ENCODE measurements at regions not wholly inside any gene's neighbourhood (a gene's known extent, or its start where the extent isn't known, plus 50 kb on each side); places are given as distances from the start of the nearest gene placed in this dataset.
"Not testable (repeated sequence)": the region's sequence is repeated elsewhere in the genome, so short reads cannot be mapped to it uniquely, and the experiment has no call there.

DNA sequence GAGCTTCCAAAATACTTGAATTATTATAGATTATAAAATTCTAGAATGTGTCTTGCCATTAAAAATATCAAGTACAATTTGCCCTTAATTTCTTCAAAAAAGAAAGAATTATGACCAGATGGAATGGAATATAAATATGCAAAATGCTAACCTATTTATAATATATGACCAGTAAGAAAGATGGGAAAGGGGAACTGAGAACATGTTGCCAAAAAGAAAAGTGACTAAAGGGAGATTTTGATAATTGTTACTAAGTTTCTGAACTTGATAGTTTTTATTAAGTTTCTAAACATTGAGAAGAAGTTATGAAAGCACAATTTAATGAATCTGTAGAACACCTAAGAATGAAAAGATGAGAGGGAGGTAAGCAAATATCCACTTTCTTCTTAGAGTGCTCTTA lies 188.4 kb upstream of the NR4A3 start:
- no peak for DNase-seq (ENCODE audit: low spot score)

DNA sequence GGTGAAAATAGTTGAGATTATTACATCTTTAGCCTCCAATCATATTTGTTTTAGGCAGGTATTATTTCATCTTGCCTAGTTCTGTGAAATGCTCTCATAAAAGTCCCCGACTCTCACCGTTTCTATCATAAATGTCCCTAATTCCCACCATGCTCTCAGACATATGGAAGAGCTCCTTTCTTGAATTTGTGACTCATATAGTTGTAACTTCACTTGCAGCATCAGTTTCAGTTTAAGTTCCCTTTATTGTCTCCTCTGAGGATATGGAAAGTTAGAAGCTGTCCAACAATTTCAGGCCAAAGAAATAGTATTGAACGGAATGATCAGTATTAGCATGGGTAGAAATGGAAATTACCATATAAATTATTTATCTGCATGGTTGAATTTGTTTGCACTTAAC lies 187.5 kb upstream of the NR4A3 start:
- DNase-seq (ENCODE audit: low spot score), result no peak

DNA sequence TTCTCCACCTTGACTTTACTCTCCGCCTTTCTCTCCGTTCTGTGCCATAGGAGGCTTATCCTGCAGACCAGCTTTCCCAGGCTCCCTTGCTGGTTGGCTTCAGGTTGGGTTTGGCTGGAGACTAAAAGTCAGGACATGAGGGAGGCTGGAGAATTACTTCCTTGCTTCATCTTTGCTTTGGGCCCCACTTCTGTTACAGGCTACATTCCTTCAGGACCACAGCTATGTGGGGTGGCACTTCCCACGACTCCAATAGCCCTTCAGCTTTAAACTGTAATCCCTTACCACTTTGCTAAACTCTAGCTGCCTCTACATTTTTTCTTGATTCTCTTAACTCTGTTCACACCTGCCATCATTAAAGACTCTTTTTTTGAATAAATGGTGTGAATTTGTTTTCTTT lies 186.7 kb upstream of the NR4A3 start:
- DNase-seq (ENCODE audit: low spot score), result no peak

DNA sequence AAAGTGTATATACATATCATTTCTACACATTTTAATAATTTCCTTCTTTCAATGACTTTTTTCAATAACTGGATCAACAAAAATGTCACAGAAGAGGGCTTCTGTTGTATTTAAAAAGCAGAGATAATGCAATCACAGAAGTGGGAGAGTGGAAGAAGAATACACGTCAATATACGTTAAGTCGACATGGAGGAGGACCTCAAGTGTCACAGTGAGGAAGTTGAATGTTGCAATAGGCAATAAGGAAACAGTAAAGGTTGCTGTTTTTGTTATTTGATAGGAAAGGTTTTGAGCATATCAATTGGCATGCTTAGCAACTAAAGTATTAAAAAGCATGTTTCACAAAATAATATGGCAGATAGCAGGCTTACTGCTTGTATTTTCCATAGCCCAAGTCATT lies 184.0 kb upstream of the NR4A3 start:
- no peak for DNase-seq (ENCODE audit: low spot score)

DNA sequence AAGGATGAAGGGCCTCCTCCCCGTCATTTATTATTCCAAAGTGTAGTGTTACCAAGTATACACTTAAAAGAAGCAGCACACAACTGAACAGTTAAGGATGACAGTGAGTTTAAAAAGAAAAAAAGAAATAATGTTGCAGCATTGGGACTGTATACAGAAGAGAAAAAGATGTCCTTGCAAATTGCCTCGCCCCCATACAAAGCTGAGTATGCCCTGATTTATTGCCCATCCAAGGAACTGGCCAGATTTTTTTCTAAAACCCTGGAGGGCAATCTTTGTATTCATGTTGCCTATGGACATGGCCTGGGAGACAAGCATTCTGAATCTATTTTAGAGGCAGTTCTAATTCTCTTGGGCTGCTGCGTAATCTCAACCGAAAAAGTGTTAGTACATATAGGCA lies 182.7 kb upstream of the NR4A3 start:
- no peak for DNase-seq (ENCODE audit: low spot score)

DNA sequence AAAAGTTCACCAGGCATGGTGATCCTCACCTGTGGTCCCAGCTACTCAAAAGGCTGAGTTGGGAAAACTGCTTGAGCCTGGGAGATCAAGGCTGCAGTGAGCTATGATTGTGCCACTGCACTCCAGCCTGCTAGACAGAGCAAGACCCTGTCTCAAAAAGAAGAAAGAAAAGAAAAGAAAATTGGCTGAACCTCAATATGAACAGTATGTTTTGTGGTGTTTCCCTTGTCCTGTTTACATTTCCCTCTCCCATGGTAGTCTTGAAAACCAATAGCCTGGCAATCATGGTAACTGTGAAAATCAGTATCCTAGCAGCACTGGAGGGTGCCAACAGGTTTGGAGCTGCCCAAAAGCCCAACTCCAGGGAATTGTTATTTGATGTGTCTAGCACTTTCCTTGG lies 174.1 kb upstream of the NR4A3 start:
- DNase-seq (ENCODE audit: low spot score), result no peak

DNA sequence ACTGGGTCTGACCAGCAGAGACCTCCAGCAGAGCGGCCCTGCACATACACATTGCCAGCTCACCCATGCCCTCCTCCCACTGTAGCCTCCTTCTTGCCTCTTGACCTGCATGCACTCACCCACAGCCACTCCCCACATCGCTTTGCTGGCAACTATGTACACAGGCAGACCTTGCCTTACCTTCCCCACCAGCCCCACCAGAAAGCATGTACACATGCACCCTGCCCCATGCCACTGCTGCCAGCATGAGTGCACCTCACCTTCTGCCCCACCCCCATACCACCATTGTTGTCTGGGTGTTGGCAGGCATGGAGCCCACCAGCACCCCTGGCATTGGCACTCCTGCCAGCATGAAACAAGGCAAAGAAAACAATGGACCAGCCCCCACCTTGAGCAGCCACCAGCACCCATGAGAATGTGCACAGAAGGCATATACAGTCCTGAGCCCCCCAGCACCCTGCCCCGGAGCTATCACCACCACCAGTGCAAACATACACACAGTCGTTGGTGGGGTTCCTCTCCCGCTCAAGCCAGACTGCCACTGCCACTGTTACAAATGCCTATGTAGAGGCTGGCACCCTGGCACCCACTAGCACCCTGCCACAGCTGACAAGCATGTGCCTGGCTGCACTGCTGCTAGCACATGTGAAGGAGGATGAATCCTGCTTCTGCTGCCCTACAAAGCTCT lies 171.4 kb upstream of the NR4A3 start:
- DNase-seq (ENCODE audit: low spot score), result no peak

DNA sequence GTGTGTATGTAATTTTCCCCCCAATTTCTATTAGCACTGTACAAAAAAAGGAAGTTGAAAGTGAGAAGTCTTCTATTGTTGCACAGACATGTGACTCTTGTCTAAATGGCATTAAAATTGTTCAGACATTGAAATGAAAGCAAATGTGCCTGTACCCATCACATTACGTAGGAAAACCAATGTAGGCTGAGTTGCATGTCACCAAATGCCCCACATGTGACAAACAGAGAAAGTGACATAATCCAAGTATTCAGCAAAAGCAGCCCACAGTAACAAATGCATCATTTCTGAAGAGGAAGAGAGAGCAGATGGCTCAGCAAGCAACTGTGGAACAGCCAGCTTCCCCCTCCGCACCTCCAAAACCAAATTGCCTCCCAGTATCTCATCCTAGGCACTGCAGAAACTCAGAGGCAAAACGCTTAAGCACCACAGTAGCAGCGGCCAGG lies 161.5 kb upstream of the NR4A3 start:
- peak; percentile 5 for DNase-seq (ENCODE audit: low spot score)

DNA sequence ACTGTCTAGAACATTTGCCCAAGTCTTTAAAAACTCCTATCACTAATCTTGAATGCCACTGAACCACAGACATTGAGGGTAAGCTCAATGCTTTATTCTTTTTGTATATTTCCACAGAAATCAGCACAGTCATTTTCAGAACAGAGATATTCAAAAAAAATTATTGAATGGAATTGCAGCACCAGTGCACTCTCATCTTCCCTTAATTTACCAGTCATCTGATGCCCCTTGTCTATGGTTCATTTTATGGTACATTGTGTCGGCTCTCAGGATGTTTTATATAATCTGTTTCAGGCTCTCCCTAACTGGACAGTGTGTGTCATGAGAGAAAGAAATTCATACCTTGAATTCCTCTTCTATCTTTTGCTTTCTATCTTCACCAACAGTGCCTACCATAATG lies 158.4 kb upstream of the NR4A3 start:
- DNase-seq (ENCODE audit: low spot score), result no peak

DNA sequence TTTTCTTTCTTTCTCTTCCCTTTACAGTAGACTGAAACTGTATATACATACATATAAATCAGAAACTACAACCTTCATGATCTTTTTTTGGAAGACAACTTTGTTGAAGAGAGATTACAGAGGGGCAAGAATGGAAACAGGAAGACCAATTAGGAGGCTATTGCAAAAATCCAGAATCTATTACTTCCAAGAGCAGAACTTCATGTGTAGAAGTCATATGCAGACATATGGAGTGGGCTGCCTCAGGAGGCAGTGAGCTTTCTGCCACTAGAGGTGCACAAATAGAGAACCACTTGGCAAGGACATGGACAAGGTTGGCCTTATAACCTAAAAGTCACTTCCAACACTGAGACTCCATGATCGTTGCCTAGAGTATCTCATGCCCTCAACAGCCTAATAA lies 157.8 kb upstream of the NR4A3 start:
- no peak for DNase-seq (ENCODE audit: low spot score)

DNA sequence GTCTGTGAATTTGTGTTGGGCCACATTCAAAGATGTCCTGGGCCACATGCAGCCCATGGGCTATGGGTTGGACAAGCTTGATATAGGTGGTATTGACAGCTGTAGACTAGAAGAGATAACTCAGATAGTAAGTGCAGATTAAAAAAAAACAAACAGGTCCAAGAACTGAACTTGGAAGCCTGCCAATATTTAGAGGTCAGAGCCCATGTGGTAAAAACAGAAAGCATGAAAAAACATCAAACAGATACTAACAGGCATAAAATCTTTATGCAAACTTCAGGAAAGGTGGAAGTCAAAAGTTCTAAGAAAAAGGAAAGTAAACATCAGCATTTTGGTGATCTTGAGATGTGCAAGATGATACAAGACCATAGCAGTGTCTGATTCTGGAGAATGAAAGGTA lies 155.1 kb upstream of the NR4A3 start:
- DNase-seq (ENCODE audit: low spot score), result no peak

DNA sequence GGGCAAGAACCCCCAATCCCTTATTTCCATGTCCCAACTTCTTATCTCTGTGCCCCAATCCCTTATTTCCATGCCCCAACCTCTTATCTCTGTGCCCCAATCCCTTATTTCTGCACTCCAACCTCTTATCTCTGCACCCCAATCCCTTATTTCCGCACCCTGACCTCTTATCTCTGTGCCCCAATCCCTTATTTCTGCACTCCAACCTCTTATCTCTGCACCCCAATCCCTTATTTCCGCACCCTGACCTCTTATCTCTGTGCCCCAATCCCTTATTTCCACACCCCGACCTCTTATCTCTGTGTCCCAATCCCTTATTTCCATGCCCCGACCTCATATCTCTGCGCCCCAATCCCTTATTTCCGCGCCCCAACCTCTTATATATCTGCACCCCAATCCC lies 150.8 kb upstream of the NR4A3 start:
- not testable (repeated sequence) for DNase-seq (ENCODE audit: low spot score)

DNA sequence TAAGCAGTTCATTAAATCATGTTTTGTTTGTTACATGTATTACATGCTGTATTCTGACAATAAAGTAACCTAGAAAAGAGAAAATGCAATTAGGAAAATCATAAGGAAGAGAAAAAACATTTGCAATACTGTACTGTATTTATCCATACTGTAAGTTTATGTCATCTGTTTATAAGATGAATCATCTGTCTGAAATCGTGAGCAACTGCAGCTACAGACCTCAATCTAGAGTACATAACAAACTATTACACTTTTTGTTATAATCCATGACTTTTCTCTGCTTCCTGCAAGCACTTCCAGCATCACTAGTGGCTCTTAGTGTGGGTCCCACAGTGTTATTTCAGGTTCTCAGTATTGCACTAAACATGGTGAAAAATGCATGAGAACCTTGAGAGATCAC lies 144.4 kb upstream of the NR4A3 start:
- DNase-seq (ENCODE audit: low spot score), result no peak

DNA sequence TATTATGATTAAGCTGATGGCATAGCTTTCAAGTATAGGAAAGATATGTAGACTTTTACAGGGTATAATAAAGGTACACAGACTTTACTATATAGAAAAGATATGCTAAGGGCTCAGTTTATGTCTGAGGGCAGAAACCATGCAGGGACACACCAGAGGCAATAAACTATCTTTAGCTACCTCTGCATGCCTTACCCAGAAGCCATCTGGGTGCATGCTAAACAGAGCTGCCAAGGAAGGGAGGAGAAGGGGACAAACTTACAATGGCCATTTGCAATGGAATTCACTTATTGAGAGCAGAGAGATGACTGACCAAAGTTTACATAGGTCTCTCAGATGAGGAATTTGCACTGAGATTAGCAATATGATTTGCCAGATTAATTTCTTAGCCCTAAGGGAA lies 143.1 kb upstream of the NR4A3 start:
- DNase-seq (ENCODE audit: low spot score), result no peak

DNA sequence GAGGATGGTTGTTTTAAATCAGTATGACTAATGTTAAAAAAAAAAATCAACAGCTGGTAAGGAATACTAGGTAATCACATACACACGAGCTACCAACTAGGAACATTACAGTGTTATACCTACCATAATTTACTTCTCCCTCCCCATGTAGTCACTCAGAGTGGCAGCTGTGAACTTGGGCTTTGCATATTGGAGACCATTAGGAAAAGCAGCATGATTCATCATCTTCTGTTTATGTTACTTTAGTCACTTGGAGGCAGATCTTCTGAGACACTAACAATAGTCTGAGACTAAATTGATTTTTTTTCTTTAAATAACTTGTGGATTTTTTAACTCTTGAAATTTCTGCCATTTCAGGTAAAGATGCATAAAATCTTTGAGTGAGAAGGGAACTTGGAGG lies 141.5 kb upstream of the NR4A3 start:
- no peak for DNase-seq (ENCODE audit: low spot score)

DNA sequence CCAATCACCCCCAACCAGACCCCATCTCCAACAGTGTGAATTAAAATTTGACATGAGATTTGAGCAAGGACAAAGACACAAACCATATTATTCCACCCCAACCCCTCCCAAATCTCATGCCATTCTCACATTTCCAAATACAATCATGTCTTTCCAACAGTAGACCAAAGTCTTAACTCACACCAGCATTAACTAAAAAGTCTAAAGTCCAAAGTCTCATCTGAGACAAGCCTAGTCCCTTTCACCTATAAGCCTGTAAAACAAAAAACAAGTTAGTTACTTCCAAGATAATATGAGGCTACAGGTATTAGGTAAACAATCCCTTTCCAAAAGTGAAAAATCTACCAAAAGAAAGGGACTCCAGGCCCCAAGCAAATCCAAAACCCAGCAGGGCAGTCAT lies 140.6 kb upstream of the NR4A3 start:
- no peak for DNase-seq (ENCODE audit: low spot score)

DNA sequence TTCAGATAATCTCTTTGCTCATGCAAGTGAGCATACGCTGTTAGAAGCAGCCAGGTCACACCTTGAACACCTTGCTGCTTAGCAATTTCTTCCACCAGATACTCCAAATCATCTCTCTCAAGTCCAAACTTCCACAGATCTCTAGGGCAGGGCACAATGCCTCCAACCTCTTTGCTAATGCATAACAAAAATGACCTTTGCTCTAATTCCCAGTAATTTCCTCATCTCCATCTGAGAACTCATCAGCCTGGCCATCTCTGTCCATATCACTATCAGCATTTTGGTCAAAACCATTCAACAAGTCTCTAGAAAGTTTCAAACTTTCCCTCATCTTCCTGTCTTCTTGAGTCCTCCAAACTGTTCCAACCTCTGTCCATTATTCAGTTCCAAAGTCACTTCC lies 139.3 kb upstream of the NR4A3 start:
- DNase-seq (ENCODE audit: low spot score), result no peak

DNA sequence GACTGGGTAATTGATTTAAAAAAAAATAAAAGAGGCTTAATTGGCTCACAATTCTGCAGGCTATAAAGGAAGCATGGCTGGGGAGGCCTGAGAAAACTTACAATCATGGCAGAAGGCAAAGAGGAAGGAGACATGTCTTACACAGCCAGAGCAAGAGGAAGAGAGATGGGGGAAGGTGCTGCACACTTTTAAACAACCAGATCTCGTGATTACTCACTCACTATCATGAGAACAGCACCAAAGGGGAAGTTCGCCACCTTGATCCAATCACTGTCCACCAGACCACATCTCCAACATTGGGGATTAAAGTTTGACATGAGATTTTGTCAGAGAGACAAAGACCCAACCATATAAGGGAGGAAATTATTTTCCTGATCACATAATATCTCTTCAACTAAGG lies 138.8 kb upstream of the NR4A3 start:
- DNase-seq (ENCODE audit: low spot score), result no peak

DNA sequence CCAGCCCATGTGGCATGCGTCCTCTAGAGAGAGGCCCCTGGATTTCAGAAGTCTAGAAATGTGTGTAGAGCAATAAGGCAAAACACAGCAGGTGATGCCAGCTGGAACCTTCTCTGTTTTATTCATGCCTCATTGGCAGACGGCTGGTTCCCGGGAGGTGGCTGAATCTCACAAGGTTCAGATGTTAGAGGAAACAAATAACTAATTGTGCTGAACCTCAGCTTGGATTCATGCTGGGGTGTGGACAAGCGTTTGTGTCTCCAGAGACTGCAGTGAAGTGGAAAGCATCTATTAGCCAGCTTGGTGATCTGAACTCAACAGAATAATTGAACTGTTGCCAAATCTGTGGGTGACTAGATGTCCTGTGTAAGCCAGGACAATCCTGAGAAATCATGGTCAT lies 131.1 kb upstream of the NR4A3 start:
- DNase-seq (ENCODE audit: low spot score), result no peak

DNA sequence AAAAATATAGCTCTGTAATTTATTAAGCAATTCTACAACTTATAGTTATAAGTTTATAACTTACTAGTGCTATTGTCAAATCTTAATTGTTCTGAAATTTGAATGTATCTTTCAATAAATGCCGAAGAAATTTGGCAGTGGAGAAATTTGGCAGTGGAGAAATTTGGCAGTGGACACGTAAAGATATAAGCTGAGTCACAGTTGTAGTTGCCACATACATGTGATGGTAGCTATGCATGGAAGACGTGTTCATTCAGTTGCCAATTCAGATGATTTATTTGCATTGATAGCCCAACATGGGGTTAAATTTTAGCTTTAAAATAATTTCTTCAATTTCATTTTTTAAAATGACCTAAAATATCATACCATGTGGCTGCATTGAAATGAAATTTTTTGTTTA lies 127.8 kb upstream of the NR4A3 start:
- no peak for DNase-seq (ENCODE audit: low spot score)

DNA sequence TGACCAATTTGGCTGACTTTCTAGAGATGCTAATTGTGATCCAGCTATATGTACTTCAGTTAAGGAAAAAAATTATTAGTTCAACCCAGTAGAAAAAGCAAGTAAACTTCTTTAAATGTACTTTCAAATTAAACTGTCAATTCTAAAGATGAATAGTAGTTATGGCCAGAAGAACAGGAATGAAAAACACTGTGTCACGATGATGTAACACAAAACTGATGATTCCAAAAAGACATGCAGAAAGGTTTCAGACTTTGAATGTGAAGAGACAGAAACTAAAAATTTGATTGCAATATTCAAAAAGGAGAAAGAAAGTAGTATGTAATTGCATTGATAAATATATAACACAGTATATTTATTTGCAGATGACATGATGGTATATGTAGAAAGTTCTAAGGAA lies 127.3 kb upstream of the NR4A3 start:
- DNase-seq (ENCODE audit: low spot score), result no peak

DNA sequence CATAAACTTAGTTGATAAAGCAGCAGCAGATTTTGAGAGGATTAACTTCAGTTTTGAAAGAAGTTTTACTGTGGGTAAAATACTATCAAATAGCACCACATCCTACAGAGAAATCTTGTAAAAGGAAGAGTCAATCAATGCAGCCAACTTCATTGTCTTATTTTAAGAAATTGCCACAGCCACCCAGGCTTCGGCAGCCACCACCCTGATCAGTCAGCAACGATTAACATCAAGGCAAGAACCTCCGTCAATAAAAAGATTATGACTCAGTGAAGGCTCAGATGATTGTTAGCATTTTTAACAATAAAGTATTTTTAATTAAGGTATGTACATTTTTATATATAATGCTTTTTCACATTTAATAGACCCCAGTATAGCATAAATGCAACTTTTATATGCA lies 122.3 kb upstream of the NR4A3 start:
- DNase-seq (ENCODE audit: low spot score), result no peak

DNA sequence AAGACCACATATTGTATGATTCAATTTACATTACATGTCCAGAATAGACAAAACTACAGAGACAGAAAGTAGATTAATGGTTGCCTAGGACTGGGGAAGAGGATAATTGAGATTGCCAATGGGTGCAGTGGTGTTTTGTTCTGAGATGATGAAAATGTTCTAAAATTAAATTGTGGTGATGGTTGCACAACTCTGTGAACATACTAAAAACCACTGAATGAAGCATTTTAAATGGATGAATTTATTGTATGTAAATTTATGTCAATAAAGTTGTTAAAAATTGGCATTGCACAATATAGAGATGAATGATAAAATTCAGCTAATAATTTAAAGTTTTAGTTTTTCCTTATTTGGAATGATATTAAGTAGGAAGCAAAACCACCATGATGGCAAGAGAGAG lies 109.5 kb upstream of the NR4A3 start:
- no peak for DNase-seq (ENCODE audit: low spot score)

DNA sequence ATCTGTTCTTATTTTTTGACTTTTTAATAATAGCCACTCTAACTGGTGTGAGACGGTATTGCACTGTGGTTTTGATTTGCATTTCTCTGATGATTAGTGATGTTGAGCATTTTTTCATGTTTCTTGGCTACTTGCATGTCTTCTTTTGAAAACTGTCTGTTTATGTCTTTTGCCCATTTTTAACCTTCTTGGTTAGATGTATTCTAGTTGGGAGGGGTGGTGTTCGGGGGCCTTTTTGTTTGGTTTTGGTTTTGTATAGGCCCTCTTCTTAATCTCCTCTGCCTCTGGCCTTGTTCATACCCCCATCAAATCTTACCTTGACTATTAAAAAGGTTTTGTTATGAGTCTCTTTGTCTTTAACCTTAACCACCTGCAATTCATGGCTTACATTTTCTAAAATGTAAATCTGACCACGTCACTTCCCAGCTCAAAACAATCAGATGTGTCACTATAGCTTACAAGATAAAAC lies 107.8 kb upstream of the NR4A3 start:
- no peak for DNase-seq (ENCODE audit: low spot score)

DNA sequence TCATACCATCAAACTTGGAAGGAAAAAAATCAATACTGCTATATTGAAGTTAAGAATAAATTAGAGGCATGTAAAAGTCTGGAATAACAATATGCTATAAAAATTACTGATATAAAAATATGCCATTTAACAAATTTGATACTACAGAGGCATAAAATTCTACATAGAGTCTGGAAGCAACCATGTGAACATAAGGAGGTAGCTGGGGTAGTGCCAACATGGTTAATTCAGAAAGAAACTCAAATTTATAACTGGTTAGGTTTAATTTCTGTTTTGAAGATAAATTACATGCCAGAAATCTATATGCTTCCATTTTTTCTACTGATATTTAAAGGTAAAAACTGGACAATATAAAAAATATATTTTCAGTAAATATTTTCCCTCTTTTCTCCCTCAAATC lies 103.1 kb upstream of the NR4A3 start:
- no peak for DNase-seq (ENCODE audit: low spot score)
